ENCODE measurements at regions not wholly inside any gene's neighbourhood (a gene's known extent, or its start where the extent isn't known, plus 50 kb on each side); places are given as distances from the start of the nearest gene placed in this dataset.

- TF ChIP-seq GATA3 (IDR thresholded peaks at IDR 0.05; ENCODE audit: low read depth, low read length) (no peak), GATA2 (IDR thresholded peaks at IDR 0.05; ENCODE audit: low read depth, low read length) (no peak)
Measured at GRCh38 chr15:98398056-98398455, 250.3 kb upstream of the IGF1R start.

- TF ChIP-seq GATA3 (IDR thresholded peaks at IDR 0.05; ENCODE audit: low read depth, low read length) (no peak), GATA2 (IDR thresholded peaks at IDR 0.05; ENCODE audit: low read depth, low read length) (no peak)
Measured at GRCh38 chr15:98398886-98399285, 249.5 kb upstream of the IGF1R start.

GRCh38 chr15:98400120-98400519, 248.2 kb upstream of the IGF1R start:
- TF ChIP-seq GATA2 (IDR thresholded peaks at IDR 0.05; ENCODE audit: low read depth, low read length) (no peak), GATA3 (IDR thresholded peaks at IDR 0.05; ENCODE audit: low read depth, low read length) (no peak)

GRCh38 chr15:98401029-98401428, 247.3 kb upstream of the IGF1R start:
- TF ChIP-seq GATA2 (IDR thresholded peaks at IDR 0.05; ENCODE audit: low read depth, low read length) (no peak), GATA3 (IDR thresholded peaks at IDR 0.05; ENCODE audit: low read depth, low read length) (no peak)

- TF ChIP-seq GATA3 (IDR thresholded peaks at IDR 0.05; ENCODE audit: low read depth, low read length) (no peak), GATA2 (IDR thresholded peaks at IDR 0.05; ENCODE audit: low read depth, low read length) (no peak)
Measured at GRCh38 chr15:98402486-98402885, 245.9 kb upstream of the IGF1R start.

- no peak for TF ChIP-seq GATA3 (IDR thresholded peaks at IDR 0.05; ENCODE audit: low read depth, low read length)
- no peak for TF ChIP-seq GATA2 (IDR thresholded peaks at IDR 0.05; ENCODE audit: low read depth, low read length)
Measured at GRCh38 chr15:98403169-98403568, 245.2 kb upstream of the IGF1R start.

- no peak for TF ChIP-seq GATA3 (IDR thresholded peaks at IDR 0.05; ENCODE audit: low read depth, low read length)
Measured at GRCh38 chr15:98403569-98403968, 244.8 kb upstream of the IGF1R start.

GRCh38 chr15:98405013-98405412, 243.3 kb upstream of the IGF1R start:
- TF ChIP-seq GATA3 (IDR thresholded peaks at IDR 0.05; ENCODE audit: low read depth, low read length) = no peak
- no peak for TF ChIP-seq GATA2 (IDR thresholded peaks at IDR 0.05; ENCODE audit: low read depth, low read length)

GRCh38 chr15:98408231-98408630, 240.1 kb upstream of the IGF1R start:
- no peak for TF ChIP-seq GATA3 (IDR thresholded peaks at IDR 0.05; ENCODE audit: low read depth, low read length)
- TF ChIP-seq GATA2 (IDR thresholded peaks at IDR 0.05; ENCODE audit: low read depth, low read length) = no peak

- TF ChIP-seq GATA3 (IDR thresholded peaks at IDR 0.05; ENCODE audit: low read depth, low read length) (no peak), GATA2 (IDR thresholded peaks at IDR 0.05; ENCODE audit: low read depth, low read length) (no peak)
Measured at GRCh38 chr15:98410328-98410727, 238.0 kb upstream of the IGF1R start.

- TF ChIP-seq GATA3 (IDR thresholded peaks at IDR 0.05; ENCODE audit: low read depth, low read length) (no peak), GATA2 (IDR thresholded peaks at IDR 0.05; ENCODE audit: low read depth, low read length) (no peak)
Measured at GRCh38 chr15:98412852-98413251, 235.5 kb upstream of the IGF1R start.

GRCh38 chr15:98413933-98414546, 234.3 kb upstream of the IGF1R start:
- TF ChIP-seq GATA2 (IDR thresholded peaks at IDR 0.05; ENCODE audit: low read depth, low read length) = no peak
- TF ChIP-seq GATA3 (IDR thresholded peaks at IDR 0.05; ENCODE audit: low read depth, low read length) = no peak

GRCh38 chr15:98416222-98416855, 232.0 kb upstream of the IGF1R start:
- TF ChIP-seq GATA2 (IDR thresholded peaks at IDR 0.05; ENCODE audit: low read depth, low read length) (no peak), GATA3 (IDR thresholded peaks at IDR 0.05; ENCODE audit: low read depth, low read length) (no peak)

- TF ChIP-seq GATA3 (IDR thresholded peaks at IDR 0.05; ENCODE audit: low read depth, low read length) (no peak), GATA2 (IDR thresholded peaks at IDR 0.05; ENCODE audit: low read depth, low read length) (no peak)
Measured at GRCh38 chr15:98417346-98417745, 231.0 kb upstream of the IGF1R start.

GRCh38 chr15:98418122-98418521, 230.2 kb upstream of the IGF1R start:
- TF ChIP-seq GATA3 (IDR thresholded peaks at IDR 0.05; ENCODE audit: low read depth, low read length) (no peak), GATA2 (IDR thresholded peaks at IDR 0.05; ENCODE audit: low read depth, low read length) (no peak)
